Panc1 (cell line): ENCODE measurements at regions not wholly inside any gene's neighbourhood (a gene's known extent, or its start where the extent isn't known, plus 50 kb on each side); places are given as distances from the start of the nearest gene placed in this dataset.

Source experiments
- CTCF ChIP-seq: fragments of 450-650 bp; IDR thresholded peaks from 2 replicates; pipeline ENCODE4 v1.5.1; 2017; ENCODE audit warnings: mild to moderate bottlenecking
- REST ChIP-seq, 2 experiments: IDR thresholded peaks; 2 replicates each; pipeline ENCODE4 v1.6.1; 2011 to 2012; ENCODE audit warnings: low read depth in 2 of 2, control low read depth in 1 of 2, low read length in 1 of 2, mild to moderate bottlenecking in 1 of 2, moderate library complexity in 1 of 2; ENCODE audit not compliant: insufficient read depth in 1 of 2

GRCh38 chr3:110493438-110494092 is 578.1 kb upstream of the NECTIN3 start:
- TF ChIP-seq CTCF: no peak
- TF ChIP-seq REST (IDR thresholded peaks at IDR 0.05; ENCODE audit: insufficient read depth in 1 of 2, low read depth in 2 of 2, low read length in 1 of 2): no peak
